ENCODE measurements at regions not wholly inside any gene's neighbourhood (a gene's known extent, or its start where the extent isn't known, plus 50 kb on each side); places are given as distances from the start of the nearest gene placed in this dataset.

GRCh38 chr15:93459396-93459795 is 370.4 kb upstream of the RGMA start (continued):
- TF ChIP-seq BCL11A (IDR thresholded peaks at IDR 0.05; ENCODE audit: low read depth in 2 of 2, low read length in 2 of 2) (no peak), KDM4A (IDR thresholded peaks at IDR 0.05; ENCODE audit: low read depth, low read length, severe bottlenecking) (no peak)

All from H1 (cell line).